ENCODE measurements at regions not wholly inside any gene's neighbourhood (a gene's known extent, or its start where the extent isn't known, plus 50 kb on each side); places are given as distances from the start of the nearest gene placed in this dataset.

GRCh38 chr9:90086101-90086511, 481.3 kb downstream of the GADD45G start:
- Histone ChIP-seq H2BK15ac (ENCODE audit: low read length) (no peak overlapping the region), H3K56ac (replicated peaks; ENCODE audit: insufficient read length, low read depth, low read length) (no peak overlapping the region), H3K23me2 (ENCODE audit: low read depth, low read length) (no peaks in the 10 kb centered on the region; the same call in 1 of the 2 replicates), H3K27me3 (replicated peaks in 1 of 4; ENCODE audit: control insufficient read depth in 3 of 4, extremely low read depth in 1 of 4, insufficient read depth in 3 of 4, low read length in 3 of 4) (no peaks in the 10 kb centered on the region), H2BK120ac (replicated peaks; ENCODE audit: low read depth, low read length) (no peak overlapping the region), H3K23ac (ENCODE audit: insufficient read length) (no peak overlapping the region), H3K4ac (replicated peaks; ENCODE audit: insufficient read length, low read depth, low read length) (no peak overlapping the region), H2BK12ac (ENCODE audit: low read depth, low read length) (no peak overlapping the region), H3K4me3 (ENCODE audit: extremely low read depth in 1 of 4, insufficient read depth in 2 of 4, low read depth in 3 of 4, low read length in 4 of 4) (no peak overlapping the region), H3K4me2 (ENCODE audit: insufficient read depth in 1 of 2, low read depth in 2 of 2, low read length in 2 of 2) (peak overlapping the region; percentile 30 to 40; a peak in 2 of 4 replicates), H3K18ac (ENCODE audit: extremely low read depth, low read length) (no peak overlapping the region), H3K14ac (ENCODE audit: insufficient read length) (no peak overlapping the region), H3K9ac (replicated peaks in 1 of 4; ENCODE audit: extremely low read depth in 1 of 4, low read depth in 3 of 4, low read length in 3 of 4) (no peak overlapping the region), H4K91ac (replicated peaks; ENCODE audit: insufficient read length, low read length) (no peak overlapping the region), H4K8ac (ENCODE audit: extremely low read depth, insufficient read depth, low read length) (no peak overlapping the region; the same call in 1 of the 2 replicates), H3K9me3 (ENCODE audit: insufficient read depth in 2 of 2, low read depth in 1 of 2, low read length in 1 of 2) (no peaks in the 10 kb centered on the region), H2BK5ac (ENCODE audit: low read depth, low read length) (no peak overlapping the region), H2BK20ac (ENCODE audit: low read length) (no peak overlapping the region), H4K5ac (ENCODE audit: insufficient read length, low read depth, low read length) (peak overlapping the region; percentile 52), H3K36me3 (ENCODE audit: control insufficient read depth in 2 of 4, insufficient read depth in 4 of 4, low read length in 3 of 4) (no peaks in the 10 kb centered on the region), H3K79me1 (ENCODE audit: low read depth, low read length) (no peaks in the 10 kb centered on the region), H3K4me1 (replicated peaks in 1 of 4; ENCODE audit: control insufficient read depth in 3 of 4, insufficient read depth in 4 of 4, low read length in 3 of 4) (peaks cover 2 to 7% (median 3%) of the 10 kb centered on the region in 4 experiments), H4K20me1 (replicated peaks in 1 of 2; ENCODE audit: control insufficient read depth in 1 of 2, insufficient read depth in 2 of 2, low read length in 2 of 2) (no peaks in the 10 kb centered on the region), H3K27ac (ENCODE audit: low read depth, low read length) (no peak overlapping the region), H3K79me2 (ENCODE audit: control insufficient read depth in 1 of 2, insufficient read depth in 2 of 2, low read length in 2 of 2) (no peaks in the 10 kb centered on the region), H2AFZ (ENCODE audit: low read length) (no peak overlapping the region), H2AK5ac (ENCODE audit: low read depth, low read length) (no peak overlapping the region)
- ChIA-PET POLR2A (ENCODE audit: partially characterized antibody) (no interaction called here), CTCF (ENCODE audit: partially characterized antibody) (no interaction called here)
- TF ChIP-seq EGR1 (IDR thresholded peaks at IDR 0.05; ENCODE audit: borderline replicate concordance, low read depth, low read length) (no peak), CTBP2 (IDR thresholded peaks at IDR 0.05; ENCODE audit: borderline replicate concordance, insufficient read depth, insufficient read length, low read length) (no peak), KDM5A (IDR thresholded peaks at IDR 0.05; ENCODE audit: low read length) (no peak), CEBPB (IDR thresholded peaks at IDR 0.05; ENCODE audit: low read depth, low read length) (peak; percentile 73), RNF2 (IDR thresholded peaks at IDR 0.05; ENCODE audit: borderline replicate concordance, low read depth, low read length, missing control alignments, poor library complexity, severe bottlenecking) (no peak)
- DNase-seq (ENCODE audit: low read depth in 1 of 2, low spot score in 2 of 2) (no peak), FAIRE-seq (no peak)
- WGBS, 2 experiments (ENCODE audit: extremely low coverage in 1 of 2, insufficient coverage in 1 of 2, insufficient read length in 1 of 2, insufficient replicate concordance in 2 of 2, low coverage in 1 of 2, low lambda C conversion rate in 2 of 2, missing lambda C conversion rate in 1 of 2): 67% methylated on average over 2 of the region's 2 CpGs; no CpG with 5 or more reads in 1 of the 2 experiments

Measured in H1 (cell line).